Tibial nerve (tissue), 4 donors: ENCODE measurements at regions not wholly inside any gene's neighbourhood (a gene's known extent, or its start where the extent isn't known, plus 50 kb on each side); places are given as distances from the start of the nearest gene placed in this dataset.

Source experiments
- EP300 ChIP-seq, 2 donors: sonication (generic); formaldehyde crosslinking; IDR thresholded peaks; one replicate each; pipeline ENCODE4 v1.6.1; 2017; ENCODE audit warnings: antibody characterized with exemption in 2 of 2, mild to moderate bottlenecking in 1 of 2
- POLR2A ChIP-seq, 2 donors: fragments of 450-650 bp; IDR thresholded peaks; one replicate each; pipeline ENCODE4 v1.6.1; 2017; ENCODE audit warnings: antibody characterized with exemption in 2 of 2, mild to moderate bottlenecking in 2 of 2, moderate library complexity in 2 of 2
- TF ChIP-seq, protein P1 (sequence below), 5 experiments: fragments of 200-600 bp in 3 of 5; fragments of 450-650 bp in 2 of 5; sonication (generic) in 3 of 5; IDR thresholded peaks; one replicate each; pipeline ENCODE4 v1.5.1; 2016 to 2019; ENCODE audit warnings: antibody characterized with exemption in 5 of 5, mild to moderate bottlenecking in 3 of 5, moderate library complexity in 2 of 5

DNA sequence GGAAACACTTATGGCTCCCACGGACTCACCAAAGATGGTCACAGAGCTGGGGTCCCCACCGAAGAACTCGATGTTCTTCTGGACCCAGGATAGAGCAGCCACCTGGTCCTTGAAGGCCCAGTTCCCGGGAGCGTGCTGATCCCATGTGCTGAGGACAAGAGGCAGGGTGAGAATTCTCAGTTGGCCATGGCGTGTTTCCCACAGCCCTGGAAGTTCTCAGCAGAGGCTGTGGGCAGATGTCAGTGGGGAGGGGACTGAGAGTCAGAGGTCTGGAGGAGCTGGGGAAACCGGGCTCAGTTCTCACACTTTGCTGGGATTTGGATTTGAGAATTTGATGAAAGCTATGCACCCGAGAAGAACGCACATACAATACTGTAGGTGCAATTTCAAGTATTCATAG is 193.3 kb downstream of the BCR start:
- TF ChIP-seq, protein P1, sequence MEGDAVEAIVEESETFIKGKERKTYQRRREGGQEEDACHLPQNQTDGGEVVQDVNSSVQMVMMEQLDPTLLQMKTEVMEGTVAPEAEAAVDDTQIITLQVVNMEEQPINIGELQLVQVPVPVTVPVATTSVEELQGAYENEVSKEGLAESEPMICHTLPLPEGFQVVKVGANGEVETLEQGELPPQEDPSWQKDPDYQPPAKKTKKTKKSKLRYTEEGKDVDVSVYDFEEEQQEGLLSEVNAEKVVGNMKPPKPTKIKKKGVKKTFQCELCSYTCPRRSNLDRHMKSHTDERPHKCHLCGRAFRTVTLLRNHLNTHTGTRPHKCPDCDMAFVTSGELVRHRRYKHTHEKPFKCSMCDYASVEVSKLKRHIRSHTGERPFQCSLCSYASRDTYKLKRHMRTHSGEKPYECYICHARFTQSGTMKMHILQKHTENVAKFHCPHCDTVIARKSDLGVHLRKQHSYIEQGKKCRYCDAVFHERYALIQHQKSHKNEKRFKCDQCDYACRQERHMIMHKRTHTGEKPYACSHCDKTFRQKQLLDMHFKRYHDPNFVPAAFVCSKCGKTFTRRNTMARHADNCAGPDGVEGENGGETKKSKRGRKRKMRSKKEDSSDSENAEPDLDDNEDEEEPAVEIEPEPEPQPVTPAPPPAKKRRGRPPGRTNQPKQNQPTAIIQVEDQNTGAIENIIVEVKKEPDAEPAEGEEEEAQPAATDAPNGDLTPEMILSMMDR (IDR thresholded peaks at IDR 0.05) = no peak
- TF ChIP-seq EP300 (IDR thresholded peaks at IDR 0.05) = no peak
- TF ChIP-seq POLR2A (IDR thresholded peaks at IDR 0.05) = no peak
